ENCODE measurements at regions not wholly inside any gene's neighbourhood (a gene's known extent, or its start where the extent isn't known, plus 50 kb on each side); places are given as distances from the start of the nearest gene placed in this dataset.

GRCh38 chr4:32374206-32374605, 1654.0 kb downstream of the PCDH7 start:
- TF ChIP-seq CTCF (IDR thresholded peaks at IDR 0.05) (no peak), POLR2A (IDR thresholded peaks at IDR 0.05) (no peak)
